Islet precursor cell (in vitro differentiated cells): ENCODE measurements at regions not wholly inside any gene's neighbourhood (a gene's known extent, or its start where the extent isn't known, plus 50 kb on each side); places are given as distances from the start of the nearest gene placed in this dataset.

Experiments used
- DNase-seq: peaks from one replicate; pipeline ENCODE4 v3.0.0-alpha.2; 2018

DNA sequence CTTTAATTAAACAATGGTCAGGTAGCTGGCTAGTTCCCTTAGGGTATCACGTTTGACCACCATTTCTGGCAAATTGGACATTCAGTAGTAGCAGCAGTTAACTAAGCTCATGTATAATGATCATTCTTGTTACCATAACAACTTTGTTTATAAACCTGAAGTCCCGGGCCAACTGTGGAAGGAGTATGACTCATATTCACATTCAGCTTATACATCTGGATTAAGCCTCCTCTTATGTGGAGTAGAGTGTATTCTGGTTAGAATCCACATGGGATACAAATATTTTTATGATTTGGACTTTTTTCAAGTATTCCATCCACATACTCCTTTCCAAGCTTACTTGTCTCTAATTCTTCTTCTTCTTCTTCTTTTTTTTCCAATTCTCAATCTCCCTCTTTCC, 70.3 kb upstream of the ZSWIM2 start:
- DNase-seq: no peak

DNA sequence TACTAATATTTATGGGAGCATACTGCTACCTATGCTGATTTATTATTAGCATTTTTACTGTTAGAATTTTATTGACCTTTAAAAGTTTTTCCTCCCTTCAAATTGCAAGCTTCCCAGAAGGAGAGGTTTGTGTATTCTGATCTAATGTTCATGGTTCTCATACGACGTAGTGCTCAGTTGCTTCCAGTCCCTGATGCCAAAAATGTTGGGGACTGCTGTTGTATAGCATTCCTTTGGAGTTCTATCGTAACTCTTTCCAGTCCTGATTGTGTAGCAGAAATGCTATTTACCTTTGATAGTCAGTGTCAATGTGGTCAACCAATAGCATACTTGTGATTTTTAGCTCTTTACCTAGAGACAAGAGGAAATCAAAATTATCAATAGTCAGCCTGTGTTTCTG, 69.5 kb upstream of the ZSWIM2 start:
- no peak for DNase-seq

- no peak for DNase-seq
These were observed 68.9 kb upstream of the ZSWIM2 start for GRCh38 chr2:186917866-186918265.

DNA sequence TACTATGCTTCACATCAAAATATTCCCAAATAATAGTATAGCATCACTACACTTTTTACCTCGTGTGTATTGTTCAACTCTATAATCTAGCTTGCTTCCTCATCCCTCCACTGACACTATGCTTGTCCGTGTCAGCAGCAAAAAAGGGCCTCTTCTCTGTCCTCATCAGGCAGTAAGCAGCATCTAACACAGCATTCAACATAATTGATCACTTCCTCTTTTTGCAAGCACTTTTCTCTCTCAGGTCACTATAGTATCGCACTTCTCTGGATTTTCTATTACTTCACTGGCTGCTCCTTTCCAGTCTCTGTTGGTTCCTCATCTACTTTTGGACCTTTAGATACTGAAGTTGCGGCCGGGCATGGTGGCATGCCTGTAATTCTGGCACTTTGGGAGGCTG, 64.9 kb upstream of the ZSWIM2 start:
- DNase-seq: no peak

- DNase-seq: no peak
These were observed 64.0 kb upstream of the ZSWIM2 start for GRCh38 chr2:186912979-186913378.

GRCh38 chr2:186911551-186912085, 62.6 kb upstream of the ZSWIM2 start:
- no peak for DNase-seq

DNA sequence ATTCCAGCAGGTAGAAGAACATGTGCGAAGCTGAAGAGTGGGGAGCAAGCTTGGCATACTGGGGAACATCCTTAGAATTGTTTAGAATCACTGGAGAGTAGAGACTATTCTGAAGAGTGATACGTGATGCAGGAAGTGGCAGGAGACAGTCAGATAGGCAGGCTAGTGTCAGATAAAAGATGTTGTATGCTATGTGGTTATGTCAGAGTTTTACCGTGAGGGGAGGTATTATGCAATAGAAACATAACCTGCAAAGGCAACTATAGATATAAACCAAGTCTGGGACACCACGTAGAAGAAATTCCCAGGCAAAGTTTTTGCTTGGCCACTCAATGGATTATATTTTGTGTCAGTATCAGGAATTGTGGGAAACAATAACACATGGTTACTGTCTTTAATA, 62.0 kb upstream of the ZSWIM2 start:
- DNase-seq: no peak

DNA sequence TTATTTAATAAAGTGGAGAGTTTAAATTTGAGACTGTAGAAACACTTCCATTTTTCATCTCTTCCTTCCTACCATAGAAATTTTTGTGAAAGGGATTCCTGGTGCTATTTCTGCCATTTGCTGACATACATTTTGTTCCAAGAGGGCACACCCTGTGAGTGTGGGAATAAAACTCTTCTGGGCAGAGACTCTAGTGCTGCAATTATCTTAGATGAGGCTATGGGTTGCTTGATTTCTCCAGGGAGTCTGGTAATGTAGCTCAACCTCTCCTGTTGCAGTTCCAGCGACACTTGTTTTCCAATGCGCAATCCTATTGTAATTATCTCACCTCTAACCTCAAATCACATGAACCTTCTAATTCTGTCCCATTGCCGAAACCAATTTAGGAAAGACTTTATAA, 60.1 kb upstream of the ZSWIM2 start:
- no peak for DNase-seq

DNA sequence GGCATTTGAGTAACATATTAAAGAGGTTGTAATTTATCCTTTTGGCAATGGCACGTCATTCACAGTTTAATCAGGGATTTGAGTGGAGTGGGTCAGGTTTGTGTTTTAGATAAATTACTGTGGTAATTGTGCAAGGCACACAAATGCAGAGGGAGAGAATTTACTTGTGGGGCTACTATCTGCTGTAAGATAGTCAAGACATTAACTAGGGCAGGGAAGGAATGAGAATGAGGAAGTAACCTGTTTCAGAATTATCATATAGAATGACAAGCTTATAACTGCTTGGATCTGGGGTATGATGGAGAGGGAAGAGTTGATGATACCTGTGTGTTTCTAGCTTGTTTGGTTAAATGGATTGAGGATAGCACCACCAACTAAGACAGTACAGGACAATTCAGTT, 58.9 kb upstream of the ZSWIM2 start:
- no peak for DNase-seq

DNA sequence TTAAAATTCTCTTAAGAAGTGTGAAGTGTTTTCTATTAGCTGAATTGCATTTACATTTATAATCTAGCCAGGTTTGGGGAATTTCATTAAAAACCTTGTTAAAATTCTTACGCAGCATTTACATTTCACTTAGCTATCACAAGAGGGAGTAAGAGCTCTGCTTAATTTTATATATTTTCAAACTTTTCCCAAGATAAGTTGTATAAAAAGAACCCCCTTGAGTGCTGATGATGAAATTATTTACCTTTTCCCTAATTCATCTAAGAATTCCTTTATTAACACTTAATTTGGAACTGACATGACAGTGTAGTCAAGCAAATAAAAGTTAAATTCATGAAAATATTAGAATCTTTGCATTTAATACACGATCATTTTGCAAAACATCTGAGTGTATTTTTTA, 54.2 kb upstream of the ZSWIM2 start:
- DNase-seq: no peak
